ENCODE measurements at regions not wholly inside any gene's neighbourhood (a gene's known extent, or its start where the extent isn't known, plus 50 kb on each side); places are given as distances from the start of the nearest gene placed in this dataset.
"Not testable (repeated sequence)": the region's sequence is repeated elsewhere in the genome, so short reads cannot be mapped to it uniquely, and the experiment has no call there.

DNA sequence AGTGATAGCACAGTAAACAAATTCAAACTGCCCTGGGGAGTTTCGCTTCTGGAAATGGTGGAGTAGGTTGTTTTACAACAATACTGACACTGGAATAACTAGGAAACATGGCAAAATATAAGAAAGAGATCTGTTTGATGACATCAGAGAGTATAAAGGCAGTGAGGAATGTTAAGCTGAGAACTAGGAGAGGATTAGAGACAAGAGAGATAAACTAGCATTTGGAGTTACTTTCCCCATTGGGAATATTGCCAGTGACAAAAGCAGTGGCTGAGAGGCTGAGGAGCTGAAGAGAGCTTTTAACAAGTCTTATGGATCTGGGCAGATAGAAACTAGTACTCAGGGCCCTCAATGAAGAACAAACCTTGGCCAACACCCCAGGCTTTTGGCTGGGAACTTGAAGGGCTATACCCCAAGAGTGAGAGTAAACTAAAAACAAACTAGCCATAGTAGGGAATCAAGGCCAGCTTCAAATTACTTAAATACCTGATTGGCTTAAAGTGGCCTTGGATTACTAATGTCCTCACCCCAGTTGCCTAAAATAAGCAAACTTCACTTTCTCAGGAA lies 280.4 kb downstream of the KLF13 start:
- no peak for DNase-seq

DNA sequence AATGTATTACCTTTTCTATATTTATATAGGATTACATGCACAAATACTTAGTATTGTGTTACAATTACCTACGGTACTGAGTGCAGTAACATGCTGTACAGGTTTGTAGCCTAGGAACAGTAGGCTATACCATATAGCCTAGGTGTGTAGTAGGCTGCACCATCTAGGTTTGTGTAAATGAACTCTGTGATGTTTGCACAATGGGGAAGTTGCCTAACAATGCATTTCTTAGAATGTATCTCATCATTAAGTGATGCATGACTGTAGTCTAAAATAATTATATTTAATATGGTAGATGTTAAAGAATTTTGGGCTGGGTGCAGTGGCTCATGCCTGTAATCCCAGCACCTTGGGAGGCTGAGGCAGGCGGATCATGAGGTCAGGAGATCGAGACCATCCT lies 281.0 kb downstream of the KLF13 start:
- no peak for DNase-seq

DNA sequence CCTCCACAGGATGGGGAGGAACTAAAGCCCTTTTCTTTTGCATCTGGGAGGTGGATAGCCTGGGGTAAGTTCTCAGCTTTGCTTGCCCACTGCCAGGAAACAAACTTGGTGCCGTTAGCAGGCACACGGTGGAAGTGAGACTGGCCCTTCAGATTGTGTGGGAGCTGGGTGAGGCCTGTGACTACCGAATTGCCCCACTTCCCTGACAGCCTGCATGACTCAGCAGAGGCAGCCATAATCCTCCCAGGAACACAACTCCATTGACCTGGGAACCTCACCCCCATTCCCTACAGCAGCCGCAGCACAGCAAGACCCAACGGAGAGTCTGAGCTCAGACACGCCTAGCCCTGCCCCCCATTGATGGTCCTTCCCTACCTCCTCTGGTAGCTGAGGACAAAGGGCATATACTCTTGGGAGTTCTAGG lies 282.6 kb downstream of the KLF13 start:
- no peak for DNase-seq

DNA sequence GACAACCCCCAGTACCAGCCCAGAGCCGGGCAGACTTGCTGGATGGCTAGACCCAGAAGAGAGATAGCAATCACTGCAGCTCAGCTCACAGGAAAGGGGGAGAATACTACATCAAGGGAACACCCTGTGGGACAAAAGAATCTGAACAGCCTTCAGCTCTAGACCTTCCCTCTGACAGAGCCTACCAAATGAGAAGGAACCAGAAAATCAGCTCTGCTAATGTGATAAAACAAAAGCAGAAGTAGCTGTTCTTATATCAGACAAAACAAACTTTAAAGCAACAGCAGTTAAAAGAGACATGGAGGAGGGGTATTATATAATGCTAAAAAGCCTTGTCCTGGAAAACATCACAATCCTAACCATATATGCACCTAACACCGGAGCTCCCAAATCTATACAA lies 283.3 kb downstream of the KLF13 start:
- no peak for DNase-seq

DNA sequence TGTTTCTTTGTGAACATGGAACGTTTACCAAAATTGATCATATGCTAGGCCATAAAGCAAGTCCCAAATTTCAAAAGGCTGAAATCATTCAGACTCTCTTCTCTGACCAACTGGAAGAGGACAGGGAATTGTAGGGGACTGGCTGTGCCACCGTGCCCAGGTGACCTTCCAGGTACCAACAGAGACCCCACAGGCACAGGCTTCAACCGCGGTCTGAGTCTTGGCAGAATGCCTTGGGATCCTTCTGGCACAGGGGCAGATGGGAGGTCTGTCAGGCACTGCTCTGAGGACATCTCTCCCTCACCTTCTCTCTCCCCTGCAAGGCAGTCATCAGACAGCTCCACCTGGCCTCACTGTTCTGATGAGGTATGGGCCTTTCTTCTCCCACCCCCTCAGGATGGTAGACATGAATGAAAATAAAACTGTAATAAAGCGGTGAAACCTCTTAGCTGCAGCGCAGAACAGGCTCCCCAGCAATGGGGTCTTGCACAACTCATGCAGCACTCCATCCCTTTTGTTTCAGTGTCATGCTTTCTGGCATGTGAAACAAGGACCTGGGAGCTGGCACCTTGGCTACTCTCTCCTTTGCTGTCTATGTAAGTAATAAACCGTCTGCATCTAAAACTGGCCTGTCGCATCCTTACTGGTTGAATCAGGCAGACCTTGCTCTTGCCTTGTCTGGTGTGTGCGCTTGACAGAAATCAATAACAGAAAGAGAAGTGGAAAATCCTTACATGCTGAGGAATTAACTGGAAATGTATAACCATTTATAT lies 289.2 kb downstream of the KLF13 start:
- no peak for DNase-seq

DNA sequence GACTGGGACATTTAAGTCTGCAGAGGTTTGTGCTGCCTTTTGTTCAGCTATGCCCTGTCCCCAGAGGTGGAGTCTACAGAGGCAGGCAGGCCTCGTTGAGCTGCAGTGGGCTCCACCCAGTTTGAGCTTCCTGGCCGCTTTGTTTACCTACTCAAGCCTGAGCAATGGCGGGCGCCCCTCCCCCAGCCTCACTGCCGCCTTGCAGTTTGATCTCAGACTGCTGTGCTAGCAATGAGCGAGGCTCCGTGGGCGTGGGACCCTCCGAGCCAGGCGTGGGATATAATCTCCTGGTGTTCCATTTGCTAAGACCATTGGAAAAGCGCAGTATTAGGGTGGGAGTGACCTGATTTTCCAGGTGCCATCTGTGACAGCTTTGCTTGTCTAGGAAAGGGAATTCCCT lies 296.7 kb downstream of the KLF13 start:
- DNase-seq, result not testable (repeated sequence)

DNA sequence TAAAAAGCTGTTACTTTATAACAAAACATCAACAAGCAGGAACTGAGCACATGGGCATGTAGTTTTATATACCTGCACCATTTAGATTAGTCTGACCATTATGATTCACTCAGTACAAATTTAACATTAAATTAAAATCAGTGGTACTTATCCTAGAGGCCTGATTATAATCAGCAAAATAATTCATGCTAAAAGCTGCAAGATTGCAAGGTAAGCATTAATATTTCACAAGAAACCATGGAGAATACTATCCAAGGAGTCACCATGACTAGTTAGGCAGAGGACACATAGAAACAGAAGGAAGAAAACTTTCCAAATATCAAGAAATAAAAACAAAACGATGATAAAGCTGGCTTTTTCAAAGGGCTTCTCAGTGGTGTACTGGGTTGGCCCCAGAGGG lies 297.5 kb downstream of the KLF13 start:
- DNase-seq, result not testable (repeated sequence)

DNA sequence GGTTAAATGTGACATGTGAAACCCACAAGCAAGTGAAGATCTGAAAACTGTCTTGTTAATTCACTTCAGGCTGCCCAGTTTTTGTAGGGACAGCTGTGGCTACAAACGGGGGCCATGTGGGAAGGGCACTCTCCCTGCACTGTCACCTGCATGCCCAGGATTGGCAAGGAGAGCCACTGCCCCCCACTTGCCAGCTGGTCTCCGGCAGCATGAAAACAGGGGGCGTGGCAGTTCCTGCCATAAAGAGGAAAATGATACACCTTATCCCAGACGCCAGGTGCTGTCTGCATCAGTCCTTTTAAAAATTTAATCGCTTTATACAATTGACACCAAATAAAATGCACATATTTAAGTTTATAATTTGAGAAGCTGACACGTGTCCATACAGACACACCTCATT lies 309.1 kb downstream of the KLF13 start:
- not testable (repeated sequence) for DNase-seq

DNA sequence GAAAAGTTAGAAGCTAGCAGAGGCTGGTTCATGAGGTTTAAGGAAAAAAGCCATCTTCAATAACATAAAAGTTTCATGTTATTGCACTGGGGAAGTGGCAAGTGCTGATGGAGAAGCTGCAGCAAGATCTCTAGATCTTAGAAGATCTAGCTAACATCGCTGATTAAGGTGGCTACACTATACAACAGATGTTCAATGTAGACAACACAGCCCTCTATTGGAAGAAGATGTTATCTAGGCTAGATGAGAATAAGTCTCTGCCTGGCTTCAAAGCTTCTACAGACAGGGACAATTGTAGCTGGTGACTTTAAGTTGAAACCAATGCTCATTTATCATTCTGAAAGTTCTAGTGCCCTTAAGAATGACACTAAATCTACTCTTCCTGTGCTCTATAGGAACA lies 310.3 kb downstream of the KLF13 start:
- peak; percentile 2 for DNase-seq

DNA sequence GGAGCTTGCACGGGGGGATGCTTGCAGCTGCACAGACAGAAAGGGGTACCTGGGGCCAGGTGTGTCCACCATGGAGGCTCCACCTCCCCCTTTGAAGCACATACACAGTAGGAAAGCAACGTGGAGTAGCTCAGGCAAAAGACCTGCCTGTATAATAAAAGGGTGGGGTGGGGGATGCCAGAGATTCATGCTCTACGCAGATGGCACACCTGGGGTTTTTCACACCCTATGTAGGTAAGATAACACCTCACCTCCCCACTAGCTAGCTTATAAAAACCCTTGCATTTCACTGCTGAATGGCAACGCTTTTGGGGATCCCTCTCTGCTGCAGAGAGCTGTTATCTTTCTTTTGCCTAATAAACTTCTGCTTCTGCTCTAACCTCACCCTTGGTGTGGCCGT lies 317.3 kb downstream of the KLF13 start:
- DNase-seq, result not testable (repeated sequence)

DNA sequence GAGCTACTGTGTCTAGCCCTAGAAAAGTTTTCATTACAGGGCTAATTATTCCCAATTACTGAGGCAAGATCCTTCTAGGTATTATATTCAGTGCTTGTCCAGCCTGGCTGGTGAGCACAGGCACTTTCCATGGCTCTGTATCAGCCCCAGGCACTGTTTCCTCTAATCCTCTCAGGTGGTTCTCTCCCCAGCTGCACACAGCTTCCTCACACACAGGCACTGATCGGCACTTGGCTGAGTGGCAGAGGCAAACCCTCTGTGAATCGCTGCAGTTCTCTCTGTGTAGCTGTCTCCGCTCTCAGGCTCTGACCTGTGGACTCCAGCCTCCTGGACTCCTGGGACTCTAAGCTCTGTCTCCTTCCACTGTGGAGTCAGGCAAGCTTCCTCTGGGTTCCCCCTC lies 318.1 kb downstream of the KLF13 start:
- DNase-seq, result not testable (repeated sequence)

DNA sequence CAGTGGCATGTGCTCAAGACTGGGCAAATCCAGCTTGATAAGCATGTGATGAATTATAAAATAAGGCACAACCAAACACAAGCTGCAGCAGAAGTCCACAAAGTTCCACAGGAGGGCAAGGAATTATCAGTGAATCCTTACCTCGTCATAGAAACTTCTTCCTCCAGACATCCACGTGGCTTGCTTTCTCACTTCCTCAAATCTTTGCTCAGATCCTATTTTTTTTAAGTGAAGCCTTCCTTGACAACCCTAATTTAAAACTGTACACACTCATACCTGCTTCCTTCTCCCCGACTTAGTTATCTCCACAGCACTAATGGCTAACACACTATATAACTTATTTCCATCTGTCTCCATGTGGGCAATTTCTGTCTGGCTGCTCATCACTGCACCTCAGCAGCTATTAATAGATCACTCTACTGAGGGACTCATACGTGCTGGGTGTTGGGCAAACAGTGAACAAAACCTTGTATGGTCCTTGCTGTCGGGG lies 320.7 kb downstream of the KLF13 start:
- not testable (repeated sequence) for DNase-seq

DNA sequence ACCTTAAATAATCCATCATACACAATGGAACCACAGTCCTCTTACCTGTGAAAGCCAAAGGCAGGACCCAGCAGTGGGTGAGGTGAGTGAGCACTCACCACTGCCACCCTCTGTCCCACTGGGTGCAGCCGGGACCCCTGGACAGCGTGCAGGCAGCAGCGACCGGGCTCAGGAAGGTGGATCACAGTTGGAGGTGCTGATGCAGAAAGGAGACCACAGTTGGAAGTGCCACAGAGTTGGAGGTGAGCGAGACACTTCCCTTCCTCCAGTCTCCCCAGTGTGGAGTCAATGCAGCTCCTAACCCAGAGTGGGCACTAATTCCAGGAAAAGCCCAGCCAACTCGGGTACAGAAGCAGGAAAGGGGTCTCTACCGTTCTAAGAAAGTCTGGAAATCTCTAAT lies 323.0 kb downstream of the KLF13 start:
- DNase-seq, result not testable (repeated sequence)

DNA sequence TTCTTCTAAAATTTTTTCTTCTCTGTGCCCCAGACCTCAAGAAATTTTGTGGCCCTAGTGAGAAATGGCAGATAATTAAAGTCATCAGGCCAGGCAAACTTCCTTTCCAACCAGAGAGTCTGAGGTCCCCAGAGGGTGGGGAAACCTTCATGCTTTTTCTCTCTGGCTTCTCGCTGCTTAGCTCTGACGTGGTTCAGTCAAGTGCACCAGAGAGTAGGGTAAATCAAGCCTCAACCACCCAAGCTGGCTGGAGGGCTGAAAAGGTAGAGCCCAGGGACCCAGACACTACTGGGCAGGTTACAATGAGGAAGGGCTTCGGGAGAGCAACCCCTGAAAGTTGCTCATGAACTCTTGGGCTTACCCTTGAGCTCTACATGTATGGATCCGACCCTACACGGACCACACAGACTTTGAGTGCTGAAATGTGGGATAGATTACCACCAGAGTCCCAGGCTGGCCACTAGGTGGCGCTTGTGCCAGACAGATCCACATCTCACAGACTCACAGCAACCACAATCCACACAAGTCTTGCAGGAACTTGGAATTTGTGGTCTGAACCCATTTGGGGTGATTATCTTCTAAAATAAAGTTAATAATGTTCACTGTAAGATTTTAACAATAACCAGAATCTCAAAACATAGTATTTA lies 323.5 kb downstream of the KLF13 start:
- peak; percentile 34 for DNase-seq

DNA sequence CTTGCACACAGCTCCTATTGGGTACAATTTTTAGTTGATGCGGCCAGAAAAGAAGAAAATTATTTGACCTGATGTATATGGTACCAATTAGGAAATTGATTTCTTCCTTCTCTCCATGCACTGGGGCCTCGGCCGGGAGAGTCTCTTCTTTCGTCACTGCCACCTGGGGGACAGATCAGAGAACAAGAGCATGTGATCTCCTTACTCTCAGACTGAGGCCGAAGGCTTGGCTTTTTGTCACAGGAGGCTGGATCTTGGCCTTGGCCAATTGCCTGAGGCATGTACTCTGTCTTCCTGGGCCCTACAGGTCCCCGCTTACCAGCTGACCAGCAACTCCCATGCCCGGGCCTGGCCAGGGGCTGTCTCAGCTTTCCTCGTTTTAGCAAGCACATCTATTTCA lies 330.3 kb downstream of the KLF13 start:
- not testable (repeated sequence) for DNase-seq

DNA sequence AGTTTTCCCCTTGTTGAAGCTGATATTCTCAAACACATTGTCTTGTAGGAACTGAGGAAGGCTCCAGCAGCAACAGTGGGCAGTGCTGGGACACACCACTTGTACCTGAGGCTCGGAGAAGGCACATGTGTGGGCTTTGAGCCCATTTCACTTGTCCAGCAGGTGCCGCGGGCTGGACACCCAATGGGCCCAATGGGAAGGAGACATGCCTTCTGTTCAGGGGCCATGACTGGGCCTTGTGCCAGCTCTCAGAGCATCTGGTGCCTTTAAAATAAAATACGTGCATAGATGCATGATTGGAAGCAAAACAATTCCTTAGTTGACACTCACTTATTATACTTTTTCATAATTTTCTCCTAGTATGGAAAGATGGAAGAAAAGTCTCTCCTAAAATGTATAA lies 334.2 kb downstream of the KLF13 start:
- no peak for DNase-seq

DNA sequence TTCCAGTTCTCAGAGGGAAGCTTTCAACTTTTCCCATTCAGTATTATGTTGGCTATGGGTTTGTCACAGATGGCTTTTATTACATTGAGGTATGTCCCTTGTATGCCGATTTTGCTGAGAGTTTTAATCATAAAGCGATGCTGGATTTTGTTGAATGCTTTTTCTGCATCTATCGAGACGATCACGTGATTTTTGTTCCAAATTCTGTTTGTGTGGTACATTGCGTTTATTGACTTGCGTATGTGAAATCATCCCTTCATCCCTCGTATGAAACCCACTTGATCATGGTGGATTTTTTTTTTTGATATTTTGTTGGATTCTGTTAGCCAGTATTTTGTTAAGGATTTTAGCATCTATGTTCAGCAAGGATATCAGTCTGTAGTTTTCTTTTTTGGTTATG lies 339.1 kb downstream of the KLF13 start:
- DNase-seq, result not testable (repeated sequence)

DNA sequence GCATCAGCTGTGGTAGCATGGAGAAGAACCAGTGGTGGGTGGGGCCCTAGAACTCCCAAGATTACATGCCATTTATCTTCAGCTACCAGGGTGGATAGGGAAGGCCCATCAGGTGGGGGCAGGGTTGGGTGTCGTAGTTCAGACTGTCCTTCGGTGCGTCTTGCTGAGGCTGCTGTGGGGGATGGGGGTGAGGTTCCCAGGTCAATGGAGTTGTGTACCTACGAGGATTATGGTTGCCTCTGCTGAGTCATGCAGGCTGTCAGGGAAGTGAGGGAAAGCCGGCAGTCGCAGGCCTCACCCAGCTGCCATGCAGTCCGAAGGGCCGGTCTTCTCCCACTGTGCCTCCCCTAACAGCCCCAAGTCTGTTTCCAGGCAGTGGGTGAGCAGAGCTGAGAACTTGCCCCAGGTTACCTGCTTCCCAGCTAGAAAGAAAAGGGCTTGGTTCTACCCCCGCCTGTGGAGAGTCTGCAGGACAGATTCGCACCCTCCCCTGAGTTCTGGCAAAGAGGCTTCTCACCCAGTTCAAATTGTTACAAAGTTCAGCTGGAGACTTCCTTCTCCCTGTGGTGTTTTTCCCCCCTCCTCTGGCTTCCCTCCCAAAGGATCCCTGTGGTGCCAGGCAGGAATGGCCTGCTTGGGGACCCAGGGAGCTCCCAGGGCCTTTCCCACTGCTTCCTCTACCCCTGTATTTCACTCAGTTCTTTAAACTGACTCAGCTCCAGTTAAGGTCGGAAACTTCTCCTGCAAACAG lies 342.7 kb downstream of the KLF13 start:
- not testable (repeated sequence) for DNase-seq

DNA sequence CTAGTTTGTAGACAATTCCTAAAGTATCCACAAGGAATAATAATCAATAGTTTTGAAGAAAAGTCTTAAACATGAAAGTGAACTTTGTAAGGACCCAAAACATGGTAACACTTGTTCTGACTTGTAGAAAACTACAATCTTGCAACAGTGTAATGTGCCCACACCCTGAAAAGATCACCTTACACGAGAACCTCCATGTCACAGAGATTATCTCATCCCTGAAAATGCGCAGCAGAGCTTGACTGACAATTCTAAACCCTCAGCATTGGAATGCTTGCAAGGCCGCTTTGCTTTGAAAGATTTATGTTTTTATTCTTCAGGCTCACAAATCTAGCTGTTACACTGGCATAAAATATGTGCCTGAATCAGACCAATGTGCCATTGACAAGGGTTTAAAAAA lies 346.6 kb downstream of the KLF13 start:
- DNase-seq, result not testable (repeated sequence)

DNA sequence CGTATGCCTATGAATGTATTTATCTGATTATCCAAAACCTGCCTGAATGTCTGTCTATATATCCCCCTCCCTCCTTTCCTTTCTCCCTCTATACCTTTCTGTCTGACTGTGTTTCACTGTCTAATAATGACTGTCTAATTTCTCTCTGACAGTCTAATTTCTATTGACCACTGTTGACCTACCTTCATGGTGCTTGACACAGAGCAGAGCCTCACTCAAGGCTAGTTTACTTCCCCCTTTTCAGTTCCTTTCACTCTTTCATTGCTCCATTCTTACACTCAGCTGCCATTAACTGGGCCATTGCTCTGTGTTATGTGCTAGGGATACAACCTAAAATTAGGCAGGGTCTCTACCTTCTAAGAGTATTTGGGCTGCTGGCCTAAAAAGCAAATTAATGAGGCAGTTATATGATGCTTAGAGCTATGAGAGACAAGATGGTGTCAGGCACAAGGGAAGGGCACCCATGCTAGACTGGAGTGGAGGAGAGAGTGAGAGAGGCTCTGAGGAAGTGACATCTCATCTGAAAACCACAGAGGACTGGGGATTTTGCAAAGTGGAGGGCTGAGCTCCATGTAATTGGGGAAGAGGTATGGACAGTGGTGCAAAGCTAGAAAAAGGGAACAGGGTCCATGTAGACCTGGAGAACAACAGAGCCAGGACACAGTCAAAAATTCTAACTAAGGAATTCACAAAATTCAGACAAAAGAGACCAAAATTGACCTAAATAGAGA lies 348.6 kb upstream of the CHRNA7 start:
- DNase-seq, result not testable (repeated sequence)

DNA sequence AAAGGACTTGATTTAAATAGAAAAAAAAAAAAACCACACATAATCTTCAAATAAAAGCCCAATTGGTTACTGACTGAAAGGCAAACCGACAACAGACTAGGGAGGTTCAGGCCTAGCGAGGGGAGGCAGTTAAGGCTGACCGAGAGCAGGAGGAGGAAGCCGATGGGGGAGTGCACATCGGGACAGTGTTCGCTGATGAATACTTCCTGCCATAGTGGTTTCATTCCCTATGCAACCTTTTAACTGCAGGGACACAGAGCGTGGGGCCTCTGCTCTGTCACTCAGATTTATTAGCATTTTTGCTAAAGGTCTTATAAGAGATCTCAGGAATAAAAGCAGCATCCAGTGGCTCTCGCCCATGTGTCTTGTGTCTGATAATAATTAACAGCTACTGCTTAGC lies 343.2 kb upstream of the CHRNA7 start:
- DNase-seq, result not testable (repeated sequence)

DNA sequence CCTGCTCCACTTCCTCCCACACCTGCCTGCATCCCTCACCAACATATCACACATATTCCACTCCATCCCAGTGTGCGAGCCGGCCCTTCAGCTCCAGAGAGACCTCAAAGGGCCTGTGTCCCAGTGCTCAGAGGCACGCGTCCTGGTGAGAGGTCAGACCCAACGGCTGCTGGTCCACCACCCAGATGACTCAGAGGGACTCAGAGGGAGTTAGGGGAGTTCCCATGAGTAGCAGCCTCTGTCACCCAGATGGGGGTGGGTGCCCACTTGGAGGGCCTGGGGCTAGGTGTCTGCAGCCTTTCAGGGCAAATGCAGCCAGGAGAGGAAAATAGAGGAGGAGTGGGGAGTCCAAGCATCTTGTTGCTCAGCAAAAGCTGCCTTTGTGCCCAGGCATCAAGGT lies 333.8 kb upstream of the CHRNA7 start:
- not testable (repeated sequence) for DNase-seq

All from CD4-positive, alpha-beta T cell treated with Interleukin-17A for 1 hour (primary cell).